Stimulated activated CD8-positive, alpha-beta memory T cell treated with anti-CD3 and anti-CD28 coated beads, Interleukin-4, amount 100 ng/mL, for 24 hours (primary cell): ENCODE measurements at regions not wholly inside any gene's neighbourhood (a gene's known extent, or its start where the extent isn't known, plus 50 kb on each side); places are given as distances from the start of the nearest gene placed in this dataset.

Source experiments
- DNase-seq: peaks from one replicate; pipeline ENCODE4 v3.0.0-alpha.2; 2020; ENCODE audit warnings: low read depth

DNA sequence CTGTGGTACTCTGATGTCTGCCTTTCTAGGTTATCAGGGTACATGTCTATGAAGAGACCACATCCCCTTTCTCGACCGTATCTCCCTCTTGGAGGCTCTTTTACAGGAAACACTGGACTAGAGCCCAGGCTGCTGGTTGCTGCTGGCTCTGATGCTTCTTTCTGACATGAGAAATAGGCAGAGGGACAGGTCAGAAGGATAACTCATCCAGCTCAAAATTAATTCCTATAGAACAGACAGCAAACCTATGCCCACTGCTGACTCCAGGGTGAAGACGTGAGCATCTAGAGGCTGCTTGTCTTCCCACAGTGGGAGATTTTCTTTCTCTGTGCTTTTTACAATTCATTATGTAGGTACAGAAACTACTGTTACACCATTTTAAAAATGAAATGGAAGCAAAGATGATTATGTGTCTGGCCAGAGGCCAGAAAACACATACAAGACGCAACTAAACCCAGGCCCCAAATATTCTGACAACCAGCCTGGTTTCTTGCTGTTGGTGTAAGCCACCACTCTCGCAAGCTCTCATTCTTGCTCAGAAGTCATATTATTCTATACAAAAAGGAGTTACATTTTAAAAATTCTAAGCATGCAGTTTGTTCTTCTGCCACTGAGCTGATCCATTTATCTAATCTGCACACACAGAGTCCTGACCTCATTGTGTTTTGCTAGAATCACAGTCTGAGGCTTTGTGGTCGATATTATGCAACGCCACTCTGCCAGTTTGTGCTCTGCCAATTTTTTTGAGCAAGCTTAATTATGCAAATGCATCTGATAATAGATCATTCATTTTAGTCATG is 424.3 kb downstream of the KIF20B start:
- no peak for DNase-seq

DNA sequence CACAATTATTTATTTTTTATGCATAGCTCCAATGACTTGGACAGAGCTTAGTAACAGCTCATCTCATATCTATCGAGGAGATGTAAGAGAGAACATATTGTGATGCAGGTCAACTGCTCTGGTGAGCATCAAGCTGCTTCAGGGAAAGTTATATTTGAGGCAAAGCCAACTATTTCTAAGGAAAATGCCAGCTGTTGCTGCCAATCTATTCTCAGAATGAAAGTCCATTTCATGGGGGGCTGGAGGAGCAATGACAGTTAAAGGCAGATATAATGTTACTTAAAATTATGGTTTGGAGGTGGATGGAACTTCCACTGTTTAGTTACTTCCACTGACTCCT is 424.8 kb downstream of the KIF20B start:
- DNase-seq: no peak

DNA sequence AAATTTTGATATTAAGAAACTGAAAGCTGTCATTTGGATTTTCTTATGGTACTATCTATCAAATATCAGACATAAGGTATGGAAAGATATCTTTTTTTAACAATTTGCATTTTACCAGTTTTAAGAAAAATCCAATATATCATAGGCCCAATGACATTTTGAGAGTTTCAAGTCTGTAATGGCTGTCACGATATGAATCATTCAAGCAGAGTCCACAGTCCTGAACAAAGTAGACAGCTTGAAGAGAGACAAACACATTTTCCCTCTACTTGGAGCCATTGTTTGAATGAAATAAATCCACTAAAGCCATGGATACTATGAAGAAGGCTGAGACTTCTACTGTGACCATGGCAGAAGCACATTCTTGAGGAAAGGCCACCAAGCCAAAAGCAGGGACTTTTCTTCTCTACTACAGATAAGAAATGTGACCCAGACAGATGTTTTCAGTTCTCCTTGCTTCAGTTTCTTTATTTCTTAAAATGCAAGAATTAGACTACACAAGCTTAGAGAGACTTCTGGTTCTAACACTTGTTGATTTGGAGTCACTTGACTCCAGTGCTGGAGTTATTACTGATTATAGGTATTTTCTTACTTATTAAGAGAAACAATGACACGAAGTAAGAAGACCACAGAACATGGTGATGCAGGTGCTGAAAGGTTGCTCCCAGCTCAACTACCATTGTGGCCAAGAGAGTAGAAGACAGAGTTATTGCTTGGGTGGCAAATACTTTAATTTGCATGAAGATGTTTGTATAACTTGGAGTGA is 429.1 kb downstream of the KIF20B start:
- DNase-seq: no peak

DNA sequence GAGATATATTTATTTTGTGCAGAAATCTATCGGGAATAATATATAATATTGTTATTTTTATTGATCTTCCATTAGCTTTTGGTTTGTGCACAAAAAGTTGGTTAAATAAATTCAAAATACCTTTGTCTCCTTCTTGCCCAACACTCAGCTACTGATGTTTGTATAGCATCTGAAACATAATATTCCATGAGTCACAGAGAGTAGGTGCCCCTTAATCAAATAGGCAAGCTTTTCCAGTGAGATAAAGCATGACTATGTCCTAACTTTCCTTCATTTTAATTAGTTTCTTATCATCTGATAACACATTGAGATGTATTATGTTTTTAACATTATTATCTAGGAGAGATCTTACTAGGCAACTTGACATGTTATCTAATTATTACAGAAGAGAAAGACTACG is 432.2 kb downstream of the KIF20B start:
- DNase-seq: no peak

DNA sequence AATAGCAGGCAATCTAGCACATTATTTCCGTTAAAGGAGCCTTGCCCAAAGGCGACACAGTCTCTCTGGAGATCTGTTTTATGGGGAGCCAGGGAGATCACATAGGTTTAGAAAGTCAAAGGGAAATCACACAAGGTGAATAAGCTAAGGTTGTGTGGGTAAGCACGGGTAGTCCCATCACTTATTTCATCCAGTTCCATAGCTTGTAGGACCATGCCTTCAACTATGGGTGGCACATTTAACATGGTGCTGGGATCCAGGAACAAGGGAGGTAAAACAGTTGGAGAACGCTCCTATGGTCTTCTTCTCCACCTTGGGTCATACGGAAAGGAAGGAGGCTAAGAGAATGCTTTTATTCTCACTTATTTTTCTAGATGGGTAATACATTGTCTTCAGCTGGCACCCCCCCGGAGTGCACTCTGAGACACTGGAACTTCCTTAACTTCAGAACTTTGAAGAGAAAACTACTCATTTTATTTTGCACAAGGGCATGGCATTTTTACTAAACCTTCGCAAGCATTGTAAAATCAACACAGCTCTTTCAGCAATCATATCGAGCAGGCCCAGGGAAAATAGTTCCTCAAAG is 435.4 kb downstream of the KIF20B start:
- DNase-seq: no peak

DNA sequence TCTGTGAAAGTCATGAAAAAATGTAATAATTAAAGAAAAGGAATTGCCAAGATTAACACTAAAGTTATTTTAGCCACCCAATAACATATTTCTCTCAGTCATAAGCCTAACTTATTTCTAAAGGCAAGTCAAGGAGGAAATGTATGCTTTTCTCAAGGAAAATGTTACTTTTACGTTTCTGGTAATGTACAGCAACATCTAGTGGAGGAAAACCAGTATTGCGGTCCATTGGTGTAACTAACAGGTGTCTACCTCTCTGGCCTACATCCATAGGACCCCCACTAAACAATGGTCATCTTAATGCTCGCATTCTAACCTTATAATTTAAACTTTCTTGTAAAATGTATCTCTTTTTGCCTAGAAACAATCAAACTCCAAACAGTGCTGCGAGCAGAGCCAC is 437.5 kb downstream of the KIF20B start:
- DNase-seq: no peak

DNA sequence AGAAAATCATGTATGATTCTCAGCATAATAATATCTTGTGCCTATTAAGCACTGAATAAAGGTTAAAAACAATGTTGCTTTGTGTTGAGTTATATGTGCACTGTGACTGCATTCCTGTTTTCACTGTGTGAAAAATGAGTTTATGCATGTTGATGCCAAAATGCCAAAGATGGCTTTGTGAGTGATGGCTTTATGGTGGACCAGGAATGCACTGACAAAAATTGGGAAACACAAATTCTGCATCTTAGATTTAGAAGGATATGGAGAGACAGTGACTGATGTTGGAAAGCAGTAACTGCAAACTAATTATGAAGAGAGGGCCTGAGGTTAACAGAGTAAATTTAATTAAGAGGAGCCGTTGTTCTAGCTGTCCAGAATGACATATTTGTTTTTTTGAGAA is 440.4 kb downstream of the KIF20B start:
- no peak for DNase-seq

DNA sequence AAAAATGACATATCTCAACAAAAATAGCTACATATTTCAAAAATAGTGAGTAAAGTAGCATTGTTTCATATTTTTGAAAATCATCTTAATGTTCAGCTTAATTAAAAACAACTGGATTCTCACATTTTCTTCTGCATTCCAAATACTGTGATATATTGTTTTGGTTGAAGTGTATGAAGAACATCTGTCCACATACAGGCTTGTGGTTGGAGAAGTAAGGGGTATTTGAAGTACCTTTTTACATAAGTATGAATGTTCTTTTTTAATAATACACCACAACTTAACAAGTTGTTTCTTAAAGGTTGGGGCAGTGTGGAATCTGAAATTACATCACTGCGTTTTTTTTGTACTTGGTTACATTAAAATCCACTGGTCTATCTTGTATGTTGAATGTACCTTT is 442.5 kb downstream of the KIF20B start:
- no peak for DNase-seq

DNA sequence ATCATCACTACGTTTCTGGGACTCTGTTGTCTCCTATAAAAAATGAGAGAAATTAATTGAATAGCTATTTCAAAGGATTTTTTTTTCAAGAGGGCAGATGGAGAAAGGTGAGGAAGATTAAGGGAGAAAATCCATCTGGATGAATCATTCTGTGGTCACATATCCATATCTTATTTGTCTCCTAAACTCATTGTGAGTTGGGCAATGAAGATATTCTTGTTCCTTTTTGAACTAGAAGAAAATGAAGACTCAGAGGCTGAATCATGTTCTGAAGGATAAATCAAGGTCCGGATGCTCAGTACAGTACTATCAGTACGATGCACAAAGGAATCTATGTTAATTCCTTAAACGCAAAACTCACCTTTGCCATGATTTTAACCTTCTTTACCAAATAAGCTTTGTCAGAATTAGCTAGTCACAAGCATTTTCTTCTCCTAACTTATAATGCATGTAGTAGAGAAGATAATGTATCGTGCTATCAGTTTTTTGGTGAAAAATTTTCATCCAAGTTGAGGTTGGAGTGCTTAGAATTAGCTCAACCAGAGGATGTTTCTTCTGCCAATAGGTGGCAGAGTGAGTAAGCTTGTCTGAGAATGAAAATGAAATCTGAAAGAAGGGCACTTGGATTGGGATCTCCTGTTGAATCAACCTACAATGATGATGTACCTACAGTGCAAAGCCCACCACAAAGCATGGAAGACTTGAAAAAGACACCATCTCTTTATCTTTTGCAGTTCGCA is 446.9 kb downstream of the KIF20B start:
- no peak for DNase-seq

DNA sequence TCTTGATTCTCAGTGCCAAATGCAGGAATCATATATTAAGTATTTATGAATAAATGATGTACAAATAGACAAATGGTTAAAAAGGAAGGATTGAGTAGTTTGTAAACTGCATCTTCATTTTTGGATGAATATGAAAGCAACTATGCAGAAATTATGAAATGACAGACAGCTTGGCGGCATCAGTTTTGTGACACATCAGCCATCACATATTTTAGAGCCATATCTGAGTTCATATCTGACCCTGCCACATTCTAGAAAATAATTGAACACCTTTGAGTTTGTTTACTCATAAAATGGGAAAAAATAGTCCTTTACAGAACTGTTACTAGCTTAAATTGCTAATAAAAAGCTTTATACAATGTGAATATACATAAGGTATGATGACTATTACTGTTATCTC is 448.2 kb downstream of the KIF20B start:
- no peak for DNase-seq

DNA sequence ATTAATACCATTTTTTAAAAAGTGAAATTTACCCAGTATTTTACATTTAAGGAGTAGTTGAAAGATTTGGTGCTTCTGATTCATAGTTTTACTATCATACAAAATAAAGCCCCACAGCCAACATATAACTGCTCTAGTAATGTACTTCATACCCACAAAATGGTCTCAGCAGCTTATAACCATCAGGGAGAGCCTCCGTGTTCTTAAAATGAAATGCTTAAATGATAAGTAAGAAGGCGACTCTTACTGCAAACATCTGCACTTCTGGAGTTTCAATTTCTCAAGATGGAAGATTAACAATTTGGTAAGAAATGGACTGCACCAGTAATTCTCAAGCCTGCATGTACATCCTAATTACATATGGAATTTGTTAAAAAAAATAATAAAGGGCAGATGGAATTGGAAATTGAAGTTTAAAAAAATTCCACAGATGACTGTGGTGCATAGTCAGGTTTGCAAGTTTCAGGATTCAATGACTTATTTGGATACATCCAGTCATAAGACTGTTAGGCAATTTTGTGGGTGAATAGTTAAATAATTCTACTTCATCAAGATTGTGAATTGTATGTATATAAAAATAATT is 461.0 kb downstream of the KIF20B start:
- no peak for DNase-seq

DNA sequence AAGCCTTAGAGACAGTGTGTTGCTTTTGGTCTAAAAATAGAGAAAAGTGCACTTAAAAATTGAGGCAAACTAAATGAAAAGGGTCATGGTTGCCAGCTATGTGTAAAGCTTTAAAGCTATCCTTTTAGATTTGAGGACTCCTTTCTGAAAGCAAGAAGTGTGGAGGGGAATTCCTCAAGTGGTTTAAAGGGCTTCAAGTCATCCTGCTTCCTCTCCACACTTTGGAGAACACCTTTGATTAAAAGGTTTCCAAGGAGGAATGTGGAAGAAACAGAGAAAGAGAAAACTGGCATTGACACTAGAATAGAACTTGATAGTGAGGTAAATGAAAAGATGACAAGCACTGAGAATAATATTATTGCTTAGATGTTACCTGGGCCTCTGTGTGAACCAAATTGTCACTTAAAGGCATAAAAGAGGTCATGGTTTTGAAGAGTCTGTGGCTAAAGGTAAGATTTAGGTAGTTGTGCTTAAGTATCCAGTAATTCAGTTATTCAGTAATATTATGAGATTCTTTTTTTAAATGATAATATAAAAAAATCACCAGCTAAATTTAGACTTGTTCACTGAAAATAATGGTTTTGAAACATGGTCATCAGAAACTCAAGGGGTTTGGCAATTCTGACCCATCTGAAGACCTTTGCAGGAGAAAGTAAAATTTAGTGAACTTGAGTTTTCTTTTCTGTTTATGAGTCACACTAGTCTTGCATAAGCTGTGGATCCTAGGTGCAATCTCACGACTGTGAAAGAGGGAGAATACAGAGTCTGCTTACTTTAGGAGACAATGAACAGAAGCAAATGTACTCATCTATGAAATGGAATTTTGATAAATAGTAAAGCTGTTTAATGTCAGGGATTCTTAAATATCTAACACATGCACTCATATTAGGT is 466.0 kb downstream of the KIF20B start:
- no peak for DNase-seq

DNA sequence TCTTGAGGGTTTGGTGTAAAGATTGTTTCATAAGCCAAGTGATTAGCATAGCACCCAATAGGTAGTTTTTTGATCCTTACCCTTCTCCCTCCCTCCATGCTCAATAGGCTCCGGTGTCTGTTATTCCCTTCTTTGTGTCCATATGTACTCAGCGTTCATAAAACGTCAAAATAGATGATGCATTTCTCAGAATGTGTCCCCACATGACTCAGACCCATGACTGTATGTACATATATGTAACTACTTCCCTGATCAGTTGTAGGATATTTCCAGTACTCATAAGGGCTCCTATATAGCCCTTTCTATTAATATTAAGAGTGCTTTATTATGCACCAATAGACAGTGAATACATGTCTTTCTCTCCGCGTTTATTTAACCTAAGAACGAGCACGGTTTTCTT is 466.9 kb downstream of the KIF20B start:
- DNase-seq: no peak

DNA sequence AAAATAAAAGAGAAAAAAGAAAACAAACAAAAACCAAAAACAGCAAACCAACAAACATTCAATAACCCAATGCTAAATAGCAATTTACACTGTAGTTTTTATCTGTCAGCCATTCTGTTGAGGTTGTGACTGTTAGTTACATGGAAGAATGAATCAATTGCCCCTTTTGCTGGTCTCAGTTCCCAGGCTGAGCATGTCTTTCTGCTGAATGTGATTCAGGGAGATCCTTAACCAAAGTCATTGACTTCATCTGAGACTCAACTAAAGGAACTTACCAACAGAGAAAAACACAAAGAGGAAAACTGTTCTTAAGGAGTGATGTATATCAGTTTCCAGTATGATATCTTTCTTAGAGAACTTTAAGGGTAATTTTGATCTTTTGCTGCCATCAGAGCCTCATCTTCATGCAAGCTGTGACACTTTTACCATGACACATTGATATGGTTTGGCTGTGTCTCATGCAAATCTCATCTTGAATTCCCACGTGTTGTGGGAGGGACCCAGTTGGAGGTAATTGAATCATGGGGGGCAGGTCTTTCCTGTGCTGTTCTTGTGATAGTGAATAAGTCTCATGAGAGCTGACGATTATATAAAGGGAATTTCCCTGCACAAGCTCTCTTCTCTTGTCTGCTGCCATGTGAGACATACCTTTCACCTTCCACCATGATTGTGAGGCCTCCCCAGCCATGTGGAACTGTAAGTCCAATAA is 469.8 kb downstream of the KIF20B start:
- no peak for DNase-seq

DNA sequence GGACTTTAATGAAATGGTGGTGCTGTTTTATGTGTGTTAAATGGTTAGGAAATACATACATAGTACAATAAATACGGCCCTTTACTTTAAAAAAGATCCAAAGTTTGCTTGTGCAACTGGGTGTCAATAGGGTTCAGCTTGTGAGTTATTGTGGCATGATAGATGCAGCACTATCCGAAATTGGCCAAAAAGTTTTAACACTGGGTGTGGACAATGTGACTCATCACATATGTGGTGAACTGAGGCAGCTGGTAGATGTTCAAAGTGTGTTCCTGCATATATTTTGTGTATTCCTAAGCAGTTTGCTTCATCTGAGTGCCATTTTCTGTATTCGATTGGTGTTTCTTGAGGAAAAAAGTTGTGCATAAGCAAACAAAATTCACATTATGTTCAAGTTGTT is 473.1 kb downstream of the KIF20B start:
- DNase-seq: no peak

DNA sequence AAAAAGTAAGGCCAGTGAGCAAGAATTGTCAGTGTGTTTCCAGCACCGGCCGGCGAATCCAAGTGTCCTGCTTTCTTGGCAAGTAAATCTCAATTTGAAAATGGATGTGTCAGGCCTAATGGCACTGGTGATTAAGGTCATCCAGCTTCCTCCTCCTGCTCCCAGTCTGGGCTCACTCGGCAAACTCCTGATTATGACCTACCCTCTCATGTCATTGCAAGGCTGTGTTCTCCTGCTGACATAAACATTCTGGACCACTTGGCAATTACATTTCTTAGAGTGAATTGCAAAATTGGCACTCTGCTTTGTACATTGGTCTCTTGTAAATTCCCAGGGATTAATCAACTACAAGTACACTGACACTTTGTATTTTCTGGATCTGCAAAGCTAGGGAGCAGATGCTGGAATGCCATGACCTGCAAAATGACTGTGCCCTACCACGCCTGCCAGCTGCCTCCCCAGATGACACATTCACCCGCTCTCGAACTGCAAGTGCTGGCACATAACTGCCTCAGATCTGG is 473.8 kb downstream of the KIF20B start:
- DNase-seq: no peak

DNA sequence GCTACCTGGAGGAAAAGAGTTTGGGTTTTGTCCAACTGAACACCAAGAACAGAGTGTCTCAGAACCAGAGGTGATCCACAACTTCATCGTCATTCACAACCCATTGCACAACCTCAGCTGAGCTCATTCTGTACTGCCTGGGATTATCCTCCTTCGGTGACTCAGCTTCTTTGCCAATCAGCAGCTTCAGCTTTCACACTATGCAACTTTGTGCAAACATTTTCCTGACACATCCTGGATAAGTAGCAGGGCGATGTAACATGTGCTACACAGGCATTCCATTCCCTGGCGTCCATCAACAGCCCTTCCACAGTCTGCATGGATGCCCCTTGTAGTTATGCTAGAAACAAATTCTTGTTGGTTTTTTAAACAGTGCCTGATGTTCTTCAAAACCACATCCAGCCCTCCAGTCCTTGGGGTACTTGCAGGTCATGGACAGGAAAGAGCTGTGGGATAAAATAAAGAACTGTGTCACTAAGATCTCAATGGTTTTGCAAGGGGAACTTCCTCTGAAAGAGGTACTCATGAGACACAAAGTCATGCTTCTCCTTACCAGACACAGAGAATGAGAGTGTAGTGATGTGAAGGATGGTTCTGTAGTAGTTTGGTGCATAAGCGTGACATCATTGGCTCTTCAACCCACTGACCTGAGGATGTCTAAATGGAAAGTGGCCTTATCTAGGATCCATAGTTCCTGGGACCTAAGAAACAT is 478.5 kb downstream of the KIF20B start:
- DNase-seq: no peak

DNA sequence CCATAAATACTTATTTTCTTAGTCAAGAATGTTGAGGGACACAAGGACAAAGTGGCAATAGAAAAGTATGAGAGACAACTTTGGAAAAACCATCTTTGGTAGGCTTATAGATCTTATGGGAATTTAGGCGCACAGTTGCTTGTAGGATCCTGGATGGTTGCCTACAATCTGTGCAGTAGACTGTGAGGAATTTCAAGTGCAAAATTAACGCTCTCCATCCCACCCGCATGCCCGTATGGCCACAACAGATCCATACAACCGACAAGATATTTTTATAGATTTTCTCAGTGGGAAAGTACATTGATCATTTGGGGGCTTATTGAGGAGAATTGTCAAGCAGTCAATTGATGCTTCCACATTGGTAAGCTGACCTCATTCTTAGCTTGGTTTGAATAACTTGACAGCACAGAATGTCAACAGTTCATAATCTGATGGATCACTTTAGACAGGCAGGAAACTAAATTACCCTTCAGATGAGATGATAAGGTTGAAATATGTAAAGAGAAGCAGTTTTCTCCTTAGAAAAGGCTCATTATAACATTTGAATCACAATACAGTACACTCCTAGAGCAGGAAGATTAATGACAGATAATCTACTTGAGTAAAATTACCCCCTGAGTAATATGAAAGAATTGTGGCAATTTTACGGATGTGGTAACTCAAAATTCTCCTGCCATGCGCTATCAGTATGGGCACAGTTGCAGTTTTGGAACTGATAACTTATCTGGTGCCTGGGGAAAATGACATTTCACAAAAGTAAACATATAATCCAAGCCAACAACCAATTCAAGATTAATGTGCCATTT is 479.7 kb downstream of the KIF20B start:
- no peak for DNase-seq

DNA sequence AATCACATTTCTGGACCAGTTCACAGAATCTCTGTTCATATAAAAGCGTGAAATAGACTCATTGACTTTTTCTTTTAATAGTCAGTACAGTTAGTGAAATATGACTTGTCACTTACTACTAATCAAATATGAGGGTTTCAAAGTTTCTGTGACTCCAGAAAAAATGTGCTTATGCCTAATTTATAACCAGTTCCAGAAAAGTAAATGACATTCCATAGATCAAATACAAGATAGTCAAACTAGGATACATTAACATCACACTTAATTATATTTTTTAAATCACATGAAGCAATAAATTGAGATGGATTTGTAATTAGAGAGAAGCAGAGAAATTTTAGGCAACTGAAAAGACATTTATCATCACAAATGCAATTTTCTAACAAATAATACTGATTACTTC is 491.4 kb downstream of the KIF20B start:
- no peak for DNase-seq
